Inflammatory macrophage treated with lipopolysaccharide for 4 hours (primary cell): ENCODE measurements at regions not wholly inside any gene's neighbourhood (a gene's known extent, or its start where the extent isn't known, plus 50 kb on each side); places are given as distances from the start of the nearest gene placed in this dataset.

Experiments
- DNase-seq: peaks from one replicate; pipeline ENCODE4 v3.0.0-alpha.2; 2020

DNA sequence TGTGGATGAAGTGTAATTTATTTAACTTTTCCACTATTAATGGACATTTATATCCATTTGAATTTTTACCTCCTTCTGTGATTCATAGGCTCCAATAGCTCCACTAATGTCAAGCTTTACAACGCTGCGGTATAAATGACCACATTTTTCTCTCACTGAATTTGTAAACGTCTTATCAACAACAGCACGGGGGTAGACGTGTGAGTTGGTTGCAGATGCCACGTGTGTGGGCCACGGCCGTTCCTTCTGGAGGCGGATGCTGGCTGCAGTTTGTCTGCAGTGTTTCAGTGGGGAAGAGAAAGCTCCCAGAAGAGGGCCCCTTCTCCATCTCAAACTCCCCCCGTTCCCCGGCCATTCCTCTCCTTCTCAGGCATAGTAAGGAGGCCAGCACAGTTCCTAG is 68.2 kb upstream of the XYLT1 start:
- no peak for DNase-seq

DNA sequence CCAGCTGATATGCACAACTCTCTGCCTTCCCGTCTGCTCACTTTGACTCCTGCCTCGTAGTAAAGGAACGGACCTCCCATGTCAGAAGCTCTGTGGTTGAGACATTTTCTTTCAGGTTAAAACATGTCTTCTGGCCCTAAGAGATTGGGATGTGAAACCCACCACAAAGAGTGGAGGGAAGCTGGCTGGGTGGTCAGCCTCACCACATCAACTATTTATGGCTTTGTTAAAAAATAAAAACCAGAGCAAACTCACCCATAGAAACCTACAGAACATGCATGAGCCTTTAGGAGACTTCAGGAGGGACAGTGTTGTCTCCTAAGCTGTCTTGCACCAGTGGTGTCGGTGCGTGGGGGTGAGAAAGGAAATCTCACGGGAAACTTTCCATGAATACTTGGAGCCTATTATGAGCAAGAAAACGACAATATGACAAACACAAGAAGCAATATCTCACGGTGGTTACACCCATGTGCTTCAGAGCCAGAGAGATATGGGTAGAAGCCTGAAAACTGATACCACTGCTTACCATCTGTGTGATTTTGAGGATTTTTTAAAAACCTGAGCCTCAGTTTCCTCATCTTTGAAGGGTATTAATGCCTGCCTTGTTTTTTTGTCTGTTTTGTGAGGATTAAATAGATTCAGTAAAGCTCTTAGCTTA is 61.7 kb upstream of the XYLT1 start:
- DNase-seq: no peak

DNA sequence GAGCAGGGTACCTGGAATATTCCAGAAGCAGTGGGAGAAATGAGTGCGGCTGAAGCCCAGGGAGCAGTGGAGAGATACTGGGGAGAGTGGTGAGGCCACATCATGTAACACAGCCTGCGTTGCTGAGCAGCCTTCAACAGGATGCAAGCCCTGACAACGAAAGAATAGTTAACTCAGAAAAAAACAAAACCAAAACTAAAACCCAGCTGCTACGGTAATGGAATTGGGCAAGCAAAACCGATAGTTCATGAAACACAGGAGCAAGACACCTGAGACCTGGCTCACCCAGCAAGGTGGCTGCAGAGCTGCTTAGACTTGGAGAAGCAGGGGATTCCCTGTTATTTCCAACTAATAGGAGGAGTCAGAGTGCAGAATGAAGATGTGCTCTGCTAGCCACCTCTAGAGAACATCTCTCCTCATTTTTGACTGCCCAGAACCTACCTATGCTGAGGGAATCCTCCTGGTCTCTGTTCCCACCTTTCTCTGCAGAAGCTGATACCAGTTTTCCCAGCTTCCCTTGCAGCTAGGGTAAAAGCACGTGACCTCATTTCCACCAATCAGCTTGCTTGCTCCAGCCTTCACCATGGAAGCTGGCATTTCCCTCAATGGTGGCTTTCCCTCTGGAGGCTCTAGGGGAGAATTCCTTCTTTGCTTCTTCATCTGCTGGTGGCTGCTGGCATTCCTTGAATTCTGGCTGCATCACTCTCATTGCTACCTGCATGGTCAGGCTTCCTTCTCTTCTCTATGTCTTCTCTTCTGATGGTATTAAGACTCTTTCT is 59.4 kb upstream of the XYLT1 start:
- peak; percentile 5 for DNase-seq

DNA sequence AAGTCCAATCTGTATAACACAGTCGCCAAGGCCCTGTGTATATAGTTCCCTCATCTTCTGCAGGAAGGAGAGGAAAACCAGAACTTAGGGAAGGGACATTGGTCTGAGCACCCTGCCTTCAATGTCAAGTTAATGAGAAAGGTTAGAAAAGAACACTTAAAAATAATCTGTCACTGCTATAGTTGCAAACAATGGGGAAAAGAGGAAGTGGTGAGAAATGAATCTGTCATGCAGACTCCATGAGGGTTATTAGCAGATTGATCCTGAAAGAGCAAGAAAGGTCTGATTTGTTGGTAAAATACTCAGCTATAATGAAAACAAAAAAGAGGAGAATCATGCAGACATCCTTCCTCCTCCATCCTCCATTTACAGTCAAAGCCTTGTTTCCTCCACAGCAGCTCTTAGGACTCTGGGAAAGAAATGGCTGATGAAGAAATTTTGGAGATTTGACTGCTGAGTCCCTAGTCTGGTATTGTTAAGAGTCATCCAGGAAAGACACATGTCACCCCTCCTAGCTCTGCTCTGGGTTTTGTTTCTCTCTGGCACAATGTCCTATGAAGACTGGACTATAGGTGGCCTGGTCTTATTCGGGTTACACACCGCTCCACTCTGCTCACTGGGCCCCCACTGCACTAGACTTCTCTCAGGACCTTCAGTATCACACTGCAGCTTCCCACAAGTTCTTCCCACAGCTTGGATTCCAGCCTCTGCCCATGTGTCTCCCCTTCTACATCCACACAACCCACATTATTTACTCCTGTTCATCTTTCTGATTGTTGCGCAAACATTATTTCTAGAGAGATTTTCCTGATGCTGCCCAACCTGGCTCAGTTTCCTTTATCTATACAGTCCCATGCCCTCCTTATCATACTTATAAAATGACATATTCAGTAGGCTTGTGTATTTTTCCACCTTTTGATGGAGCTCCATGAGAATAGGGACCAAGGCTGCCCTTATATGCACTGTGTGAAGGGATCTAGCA is 56.5 kb upstream of the XYLT1 start:
- DNase-seq: peak; percentile 40

DNA sequence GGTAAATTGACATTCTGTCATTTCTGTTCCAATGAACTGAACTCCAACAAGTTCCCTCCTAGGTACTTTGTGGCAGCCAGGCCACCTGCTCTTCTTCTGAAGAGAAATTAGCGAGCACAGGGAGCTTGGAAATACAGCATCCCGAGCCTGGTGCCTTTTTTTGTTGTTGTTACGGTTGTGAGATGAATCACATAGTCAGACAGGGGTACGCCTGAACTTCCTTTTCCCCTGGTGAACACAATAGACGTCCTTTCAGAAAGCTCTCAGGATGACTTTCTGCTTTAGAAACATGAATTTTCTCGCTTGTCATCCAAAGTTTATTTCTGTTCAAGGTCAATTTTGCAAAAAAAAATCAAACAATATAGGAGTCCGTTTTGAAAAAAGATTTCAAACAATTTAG is 53.9 kb upstream of the XYLT1 start:
- no peak for DNase-seq

DNA sequence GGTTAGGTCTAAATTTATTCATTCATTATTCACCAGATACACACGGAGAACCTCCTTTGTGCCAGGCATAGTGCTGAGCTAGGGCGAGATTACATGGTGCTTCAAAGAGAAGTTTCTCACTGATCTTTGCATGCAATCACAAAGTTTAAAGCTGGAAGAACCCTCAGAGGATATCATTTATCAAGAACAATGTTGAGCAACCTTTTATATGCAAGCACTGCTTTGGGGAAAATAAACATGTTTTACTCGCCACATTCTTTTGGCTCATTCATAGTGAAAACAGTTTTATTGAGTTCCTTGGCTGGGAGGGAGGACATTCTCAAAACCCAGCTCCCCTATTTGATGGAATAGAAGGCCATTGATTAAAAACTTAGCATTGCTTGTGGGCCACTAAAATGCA is 49.8 kb upstream of the XYLT1 start:
- DNase-seq: no peak
